AG04450 (cell line): ENCODE measurements at regions not wholly inside any gene's neighbourhood (a gene's known extent, or its start where the extent isn't known, plus 50 kb on each side); places are given as distances from the start of the nearest gene placed in this dataset.

Experiments used
- CTCF ChIA-PET: fragments of 300-600, 350-600 bp; formaldehyde crosslinking; extraction: SDS; loops from one replicate; lab custom pipeline; 2022; ENCODE audit warnings: antibody characterized with exemption, inconsistent platforms; lab: Charles Lee
- POLR2A ChIA-PET: fragments of 350-600 bp; formaldehyde crosslinking; extraction: SDS; loops from one replicate; lab custom pipeline; 2021; ENCODE audit warnings: antibody characterized with exemption, inconsistent platforms; lab: Yijun Ruan, JAX
- DNase-seq: peaks from one replicate; pipeline ENCODE4 v3.0.0-alpha.2; 2011; ENCODE audit warnings: low read depth, low spot score
- H3K27ac ChIP-seq: one replicate; pipeline ENCODE4 v1.5.1; 2012; ENCODE audit warnings: low read depth, low read length, control low read depth
- H3K27me3 ChIP-seq: one replicate; pipeline ENCODE4 v1.6.0; 2012; ENCODE audit warnings: low read length; ENCODE audit not compliant: control insufficient read depth, insufficient read depth
- H3K4me3 ChIP-seq: 2 replicates; pipeline ENCODE4 v1.5.1; 2011; ENCODE audit warnings: mild to moderate bottlenecking, low read depth, low read length, control low read depth
- H3K9me3 ChIP-seq: 2 replicates; pipeline ENCODE4 v1.5.1; 2012; ENCODE audit warnings: low read length; ENCODE audit not compliant: control insufficient read depth, insufficient read depth
- CTCF ChIP-seq: IDR thresholded peaks from 2 replicates; pipeline ENCODE4 v1.5.1; 2011; ENCODE audit warnings: low read depth, low read length, control low read depth, inconsistent platforms

GRCh38 chr18:44590956-44591670 lies 89.6 kb upstream of the SETBP1 start:
- DNase-seq: no peak
- Histone ChIP-seq H3K27ac (no peak overlapping the region), H3K9me3 (no peaks in the 10 kb centered on the region), H3K27me3 (no peaks in the 10 kb centered on the region), H3K4me3 (no peak overlapping the region)
- CTCF ChIA-PET: no interaction called here
- no peak for TF ChIP-seq CTCF
- POLR2A ChIA-PET: no interaction called here

GRCh38 chr18:44592639-44593038 lies 88.0 kb upstream of the SETBP1 start:
- no peak overlapping the region for H3K4me3 ChIP-seq
- TF ChIP-seq CTCF: no peak
- no peaks in the 10 kb centered on the region for H3K27me3 ChIP-seq
- no peak for DNase-seq
- no peaks in the 10 kb centered on the region for H3K9me3 ChIP-seq
- POLR2A ChIA-PET: no interaction called here
- peak overlapping the region; percentile 25 for H3K27ac ChIP-seq
- CTCF ChIA-PET: interaction anchor here (0.6 kb wide), 1 partner anchor 11 kb away, joined by 3 read pairs; no protein-coding TSS in a partner anchor

GRCh38 chr18:44594799-44595467 lies 85.8 kb upstream of the SETBP1 start:
- Histone ChIP-seq H3K9me3 (no peaks in the 10 kb centered on the region), H3K4me3 (no peak overlapping the region), H3K27me3 (no peaks in the 10 kb centered on the region), H3K27ac (no peak overlapping the region)
- no peak for TF ChIP-seq CTCF
- ChIA-PET POLR2A (no interaction called here), CTCF (interaction anchor here (0.6 to 1.0 kb wide), 3 partner anchors 16 to 1008 kb away, joined by 3 read pairs; no protein-coding TSS in a partner anchor)
- no peak for DNase-seq

GRCh38 chr18:44597797-44598196 lies 82.9 kb upstream of the SETBP1 start:
- POLR2A ChIA-PET: no interaction called here
- Histone ChIP-seq H3K27me3 (no peaks in the 10 kb centered on the region), H3K9me3 (no peaks in the 10 kb centered on the region), H3K27ac (no peak overlapping the region), H3K4me3 (no peak overlapping the region)
- no peak for TF ChIP-seq CTCF
- CTCF ChIA-PET: no interaction called here
- no peak for DNase-seq

GRCh38 chr18:44598514-44598913 lies 82.2 kb upstream of the SETBP1 start:
- Histone ChIP-seq H3K4me3 (no peak overlapping the region), H3K27me3 (no peaks in the 10 kb centered on the region), H3K27ac (no peak overlapping the region), H3K9me3 (no peaks in the 10 kb centered on the region)
- TF ChIP-seq CTCF: no peak
- ChIA-PET POLR2A (no interaction called here), CTCF (no interaction called here)
- no peak for DNase-seq
